ENCODE measurements at regions not wholly inside any gene's neighbourhood (a gene's known extent, or its start where the extent isn't known, plus 50 kb on each side); places are given as distances from the start of the nearest gene placed in this dataset.

- no peak for TF ChIP-seq HNRNPUL1 (IDR thresholded peaks at IDR 0.05; ENCODE audit: low read depth, low read length)
- TF ChIP-seq ZBTB25 (CRISPR knock-in tag; IDR thresholded peaks at IDR 0.05): 0 out of 2 replicates have a peak, but pooled peaks have one; percentile 19
- TF ChIP-seq ZNF337 (CRISPR knock-in tag; IDR thresholded peaks at IDR 0.05; ENCODE audit: borderline replicate concordance, low read depth): no peak
- TF ChIP-seq SALL2 (CRISPR knock-in tag; IDR thresholded peaks at IDR 0.05): no peak
- no peak for TF ChIP-seq LCORL (IDR thresholded peaks at IDR 0.05)
- TF ChIP-seq LCORL (CRISPR knock-in tag; IDR thresholded peaks at IDR 0.05): peak; percentile 43; the same call in 1 of the 2 replicates
- TF ChIP-seq ZNF20 (CRISPR knock-in tag; IDR thresholded peaks at IDR 0.05): no peak
- no peak for TF ChIP-seq ZUFSP (CRISPR knock-in tag; IDR thresholded peaks at IDR 0.05; ENCODE audit: borderline replicate concordance)
- TF ChIP-seq ZBTB4 (CRISPR knock-in tag; IDR thresholded peaks at IDR 0.05; ENCODE audit: borderline replicate concordance): no peak
- no peak for TF ChIP-seq NFAT5 (CRISPR knock-in tag; IDR thresholded peaks at IDR 0.05)
- TF ChIP-seq HNF4A (CRISPR knock-in tag; IDR thresholded peaks at IDR 0.05): peak; percentile 56
- no peak for TF ChIP-seq SRF (IDR thresholded peaks at IDR 0.05; ENCODE audit: low read depth, low read length)
- no peak for TF ChIP-seq ZNF616 (CRISPR knock-in tag; IDR thresholded peaks at IDR 0.05; ENCODE audit: low read depth)
- TF ChIP-seq ZNF317 (CRISPR knock-in tag; IDR thresholded peaks at IDR 0.05): no peak
- TF ChIP-seq SSRP1 (CRISPR knock-in tag; IDR thresholded peaks at IDR 0.05): no peak
- no peak for TF ChIP-seq GRHL1 (CRISPR knock-in tag; conservative IDR thresholded peaks at IDR 0.05)
- TF ChIP-seq MTF2 (CRISPR knock-in tag; IDR thresholded peaks at IDR 0.05; ENCODE audit: borderline replicate concordance): peak; percentile 68; the same call in 1 of the 2 replicates
Measured at GRCh38 chr16:82263521-82264143, 93.6 kb upstream of the MPHOSPH6 start (continued).
